ENCODE measurements at regions not wholly inside any gene's neighbourhood (a gene's known extent, or its start where the extent isn't known, plus 50 kb on each side); places are given as distances from the start of the nearest gene placed in this dataset.

- Histone ChIP-seq H3K9ac (ENCODE audit: control insufficient read depth, extremely low read depth, insufficient read depth, low read length) (no peak overlapping the region), H3K36me3 (ENCODE audit: control insufficient read depth in 2 of 2, extremely low read depth in 1 of 2, insufficient read depth in 2 of 2, low read length in 2 of 2) (no peaks in the 10 kb centered on the region), H2AFZ (ENCODE audit: control insufficient read depth, low read length) (no peak overlapping the region), H3K9me3 (ENCODE audit: control insufficient read depth, low read depth, low read length) (no peaks in the 10 kb centered on the region), H3K9me1 (ENCODE audit: control insufficient read depth, extremely low read depth, insufficient read depth, low read length) (no peaks in the 10 kb centered on the region), H3K27me3 (ENCODE audit: control insufficient read depth, extremely low read depth, insufficient read depth, low read length) (peaks cover 4% of the 10 kb centered on the region), H3K27ac (ENCODE audit: control insufficient read depth, insufficient read depth, low read length) (no peak overlapping the region), H3K79me2 (ENCODE audit: control insufficient read depth, insufficient read depth, low read length) (no peaks in the 10 kb centered on the region), H3K4me3 (ENCODE audit: control insufficient read depth in 2 of 3, extremely low read depth in 1 of 3, insufficient read depth in 2 of 3, low read depth in 1 of 3, low read length in 3 of 3) (no peak overlapping the region), H3K4me1 (ENCODE audit: control insufficient read depth, extremely low read depth, insufficient read depth, low read length) (peaks cover 34% of the 10 kb centered on the region), H4K20me1 (ENCODE audit: control insufficient read depth, extremely low read depth, insufficient read depth, low read length) (no peaks in the 10 kb centered on the region), H3K4me2 (ENCODE audit: control insufficient read depth, extremely low read depth, insufficient read depth, low read depth, low read length) (no peak overlapping the region)
- dilution Hi-C loops (cut with MboI; ENCODE audit: extremely low pct_ligation_motif_present, low sequenced_read_pairs), result no loop called here
- DNase-seq (ENCODE audit: low read depth, low spot score) (no peak), FAIRE-seq (no peak)
- TF ChIP-seq CTCF (optimal IDR thresholded peaks at IDR 0.05 in 1 of 3, IDR thresholded peaks at IDR 0.05 in 1 of 3, conservative IDR thresholded peaks at IDR 0.05 in 1 of 3; ENCODE audit: extremely low read depth in 1 of 3, insufficient read depth in 2 of 3, low read length in 3 of 3), result no peak
- TF ChIP-seq EZH2 (IDR thresholded peaks at IDR 0.05; ENCODE audit: low read length), result no peak
Observed at GRCh38 chr16:85522842-85523601, 90.1 kb upstream of the GSE1 start.

GRCh38 chr16:85523602-85524364 is 89.3 kb upstream of the GSE1 start:
- Histone ChIP-seq H3K9ac (ENCODE audit: control insufficient read depth, extremely low read depth, insufficient read depth, low read length) (peak overlapping the region; percentile 2), H3K27me3 (ENCODE audit: control insufficient read depth, extremely low read depth, insufficient read depth, low read length) (peaks cover 4% of the 10 kb centered on the region), H3K36me3 (ENCODE audit: control insufficient read depth in 2 of 2, extremely low read depth in 1 of 2, insufficient read depth in 2 of 2, low read length in 2 of 2) (no peaks in the 10 kb centered on the region), H3K9me1 (ENCODE audit: control insufficient read depth, extremely low read depth, insufficient read depth, low read length) (no peaks in the 10 kb centered on the region), H2AFZ (ENCODE audit: control insufficient read depth, low read length) (no peak overlapping the region), H3K4me1 (ENCODE audit: control insufficient read depth, extremely low read depth, insufficient read depth, low read length) (peaks cover 34% of the 10 kb centered on the region), H4K20me1 (ENCODE audit: control insufficient read depth, extremely low read depth, insufficient read depth, low read length) (no peaks in the 10 kb centered on the region), H3K4me3 (ENCODE audit: control insufficient read depth in 2 of 3, extremely low read depth in 1 of 3, insufficient read depth in 2 of 3, low read depth in 1 of 3, low read length in 3 of 3) (no peak overlapping the region), H3K27ac (ENCODE audit: control insufficient read depth, insufficient read depth, low read length) (no peak overlapping the region), H3K4me2 (ENCODE audit: control insufficient read depth, extremely low read depth, insufficient read depth, low read depth, low read length) (peak overlapping the region; percentile 30), H3K79me2 (ENCODE audit: control insufficient read depth, insufficient read depth, low read length) (no peaks in the 10 kb centered on the region), H3K9me3 (ENCODE audit: control insufficient read depth, low read depth, low read length) (no peaks in the 10 kb centered on the region)
- no peak for FAIRE-seq
- dilution Hi-C loops (cut with MboI; ENCODE audit: extremely low pct_ligation_motif_present, low sequenced_read_pairs), result no loop called here
- TF ChIP-seq EZH2 (IDR thresholded peaks at IDR 0.05; ENCODE audit: low read length) (no peak), CTCF (optimal IDR thresholded peaks at IDR 0.05 in 1 of 3, IDR thresholded peaks at IDR 0.05 in 1 of 3, conservative IDR thresholded peaks at IDR 0.05 in 1 of 3; ENCODE audit: extremely low read depth in 1 of 3, insufficient read depth in 2 of 3, low read length in 3 of 3) (no peak)
- DNase-seq (ENCODE audit: low read depth, low spot score), result no peak
